NCI-H524 (cell line): ENCODE measurements at regions not wholly inside any gene's neighbourhood (a gene's known extent, or its start where the extent isn't known, plus 50 kb on each side); places are given as distances from the start of the nearest gene placed in this dataset.
"Not testable (repeated sequence)": the region's sequence is repeated elsewhere in the genome, so short reads cannot be mapped to it uniquely, and the experiment has no call there.

Experiments used
- DNase-seq, 2 experiments: peaks; one replicate each; lab custom pipeline; 2025; lab: John Stamatoyannopoulos, UW

GRCh38 chr2:240240017-240240734 is 99.7 kb upstream of the OTOS start:
- no peak for DNase-seq

GRCh38 chr2:240240781-240241180 is 100.3 kb upstream of the OTOS start:
- no peak for DNase-seq

GRCh38 chr2:240241572-240241971 is 101.1 kb upstream of the OTOS start:
- no peak for DNase-seq

GRCh38 chr2:240243049-240243448 is 102.6 kb upstream of the OTOS start:
- DNase-seq: not testable (repeated sequence)

GRCh38 chr2:240244543-240244942 is 104.1 kb upstream of the OTOS start:
- no peak for DNase-seq

GRCh38 chr2:240245184-240245583 is 104.7 kb upstream of the OTOS start:
- DNase-seq: no peak

GRCh38 chr2:240245706-240246105 is 105.2 kb upstream of the OTOS start:
- peak in 1 of 2 experiments; percentile 23 for DNase-seq

- DNase-seq: no peak
Measured at GRCh38 chr2:240246173-240246820, 105.8 kb upstream of the OTOS start.

- DNase-seq: no peak
Measured at GRCh38 chr2:240247241-240247867, 106.9 kb upstream of the OTOS start.

- peak in 1 of 2 experiments; percentile 37 for DNase-seq
Measured at GRCh38 chr2:240247868-240248720, 107.6 kb upstream of the OTOS start.

GRCh38 chr2:240248721-240249422 is 108.4 kb upstream of the OTOS start:
- DNase-seq: no peak

GRCh38 chr2:240249423-240250149 is 109.1 kb upstream of the OTOS start:
- no peak for DNase-seq

GRCh38 chr2:240250150-240250984 is 109.9 kb upstream of the OTOS start:
- no peak for DNase-seq

GRCh38 chr2:240250985-240251847 is 110.8 kb upstream of the OTOS start:
- peak in 1 of 2 experiments; percentile 61 for DNase-seq

GRCh38 chr2:240251848-240252190 is 111.4 kb upstream of the OTOS start:
- DNase-seq: no peak

GRCh38 chr2:240252191-240252871 is 111.9 kb upstream of the OTOS start:
- no peak for DNase-seq

GRCh38 chr2:240252872-240253511 is 112.5 kb upstream of the OTOS start:
- DNase-seq: no peak

GRCh38 chr2:240253583-240254145 is 113.2 kb upstream of the OTOS start:
- DNase-seq: no peak
